NCI-H187 (cell line): ENCODE measurements at regions not wholly inside any gene's neighbourhood (a gene's known extent, or its start where the extent isn't known, plus 50 kb on each side); places are given as distances from the start of the nearest gene placed in this dataset.
A peak's percentile ranks its signal among the peaks of the same experiment; 100 is the strongest.

Source experiments
- DNase-seq, 2 experiments: peaks; one replicate each; lab custom pipeline; 2025; lab: John Stamatoyannopoulos, UW

- DNase-seq: no peak
These were observed 162.9 kb downstream of the GXYLT1 start for GRCh38 chr12:41981758-41982157.

- DNase-seq: no peak
These were observed 163.7 kb downstream of the GXYLT1 start for GRCh38 chr12:41981013-41981412.

- no peak for DNase-seq
These were observed 164.3 kb downstream of the GXYLT1 start for GRCh38 chr12:41980390-41980789.

GRCh38 chr12:41979574-41979973 is 165.1 kb downstream of the GXYLT1 start:
- DNase-seq: no peak

- DNase-seq: no peak
These were observed 172.1 kb downstream of the GXYLT1 start for GRCh38 chr12:41972598-41972997.

- DNase-seq: peak; percentile 60 to 81
These were observed 172.5 kb downstream of the GXYLT1 start for GRCh38 chr12:41972196-41972595.

- no peak for DNase-seq
These were observed 173.9 kb downstream of the GXYLT1 start for GRCh38 chr12:41970744-41971143.

- DNase-seq: no peak
These were observed 176.1 kb downstream of the GXYLT1 start for GRCh38 chr12:41968599-41968998.

GRCh38 chr12:41967668-41968500 is 176.8 kb downstream of the GXYLT1 start:
- peak; percentile 56 to 79 for DNase-seq

- no peak for DNase-seq
These were observed 177.8 kb downstream of the GXYLT1 start for GRCh38 chr12:41966916-41967315.

- DNase-seq: no peak
These were observed 178.7 kb downstream of the GXYLT1 start for GRCh38 chr12:41966001-41966400.

GRCh38 chr12:41963398-41963797 is 181.3 kb downstream of the GXYLT1 start:
- DNase-seq: no peak

- DNase-seq: no peak
These were observed 182.5 kb downstream of the GXYLT1 start for GRCh38 chr12:41962171-41962572.

- no peak for DNase-seq
These were observed 185.4 kb downstream of the GXYLT1 start for GRCh38 chr12:41959271-41959670.

GRCh38 chr12:41956353-41956752 is 188.3 kb downstream of the GXYLT1 start:
- no peak for DNase-seq

GRCh38 chr12:41950455-41950854 is 194.2 kb downstream of the GXYLT1 start:
- DNase-seq: no peak

- DNase-seq: no peak
These were observed 198.6 kb downstream of the GXYLT1 start for GRCh38 chr12:41946106-41946505.

- DNase-seq: no peak
These were observed 200.5 kb downstream of the GXYLT1 start for GRCh38 chr12:41944216-41944615.

GRCh38 chr12:41943671-41944070 is 201.0 kb downstream of the GXYLT1 start:
- DNase-seq: no peak

GRCh38 chr12:41942354-41942753 is 202.3 kb downstream of the GXYLT1 start:
- no peak for DNase-seq

GRCh38 chr12:41941079-41941478 is 203.6 kb downstream of the GXYLT1 start:
- peak in 1 of 2 experiments; percentile 67 for DNase-seq

- DNase-seq: peak; percentile 51 to 56
These were observed 204.1 kb downstream of the GXYLT1 start for GRCh38 chr12:41940571-41940970.

GRCh38 chr12:41936333-41936732 is 208.3 kb downstream of the GXYLT1 start:
- DNase-seq: no peak

- no peak for DNase-seq
These were observed 208.8 kb downstream of the GXYLT1 start for GRCh38 chr12:41935911-41936310.
